Activated CD4-positive, alpha-beta memory T cell treated with anti-CD3 and anti-CD28 coated beads for 36 hours (primary cell): ENCODE measurements at regions not wholly inside any gene's neighbourhood (a gene's known extent, or its start where the extent isn't known, plus 50 kb on each side); places are given as distances from the start of the nearest gene placed in this dataset.
A peak's percentile ranks its signal among the peaks of the same experiment; 100 is the strongest.
"Not testable (repeated sequence)": the region's sequence is repeated elsewhere in the genome, so short reads cannot be mapped to it uniquely, and the experiment has no call there.

Source experiments
- CTCF ChIA-PET: fragments of 350-600 bp; sonication (Branson Sonifier 250); formaldehyde crosslinking; loops from one replicate; lab custom pipeline; 2021; ENCODE audit warnings: antibody characterized with exemption, inconsistent platforms; lab: Charles Lee
- POLR2A ChIA-PET: fragments of 350-600 bp; sonication (Branson Sonifier 250); formaldehyde crosslinking; loops from one replicate; lab custom pipeline; 2021; ENCODE audit warnings: antibody characterized with exemption; lab: Charles Lee
- DNase-seq: peaks from one replicate; pipeline ENCODE4 v3.0.0-alpha.2; 2020
- H3K27ac Mint-ChIP-seq: one replicate; pipeline ENCODE4 v1.8.0; 2021; ENCODE audit warnings: mixed read lengths
- H3K27me3 Mint-ChIP-seq: one replicate; pipeline ENCODE4 v1.8.0; 2021; ENCODE audit warnings: mixed read lengths
- H3K36me3 Mint-ChIP-seq: one replicate; pipeline ENCODE4 v1.8.0; 2021; ENCODE audit warnings: mixed read lengths
- H3K4me1 Mint-ChIP-seq: one replicate; pipeline ENCODE4 v1.8.0; 2021; ENCODE audit warnings: low read depth, mixed read lengths
- H3K4me3 Mint-ChIP-seq: one replicate; pipeline ENCODE4 v1.8.0; 2021; ENCODE audit warnings: mild to moderate bottlenecking, mixed read lengths
- H3K9me3 Mint-ChIP-seq: one replicate; pipeline ENCODE4 v1.8.0; 2021; ENCODE audit warnings: mixed read lengths
- intact Hi-C: fragments of 100-400 bp; cut with micrococcal nuclease; formaldehyde crosslinking; loops from one replicate; pipeline ENCODE4 v1.15.1; 2023

GRCh38 chr2:132068407-132068806 is 93.3 kb downstream of the ANKRD30BL start:
- POLR2A ChIA-PET, H3K27me3 Mint-ChIP-seq, DNase-seq, CTCF ChIA-PET, H3K4me3 Mint-ChIP-seq, H3K36me3 Mint-ChIP-seq, H3K4me1 Mint-ChIP-seq, intact Hi-C loops, H3K27ac Mint-ChIP-seq: not testable (repeated sequence)
- H3K9me3 Mint-ChIP-seq, result peaks cover 11% of the 10 kb centered on the region

GRCh38 chr2:132065391-132065790 is 96.4 kb downstream of the ANKRD30BL start:
- H3K4me1 Mint-ChIP-seq, intact Hi-C loops, H3K27ac Mint-ChIP-seq, CTCF ChIA-PET, POLR2A ChIA-PET, DNase-seq, H3K27me3 Mint-ChIP-seq, H3K4me3 Mint-ChIP-seq, H3K36me3 Mint-ChIP-seq: not testable (repeated sequence)
- H3K9me3 Mint-ChIP-seq, result peaks cover 11% of the 10 kb centered on the region

GRCh38 chr2:132039609-132040236 is 122.0 kb downstream of the ANKRD30BL start:
- H3K9me3 Mint-ChIP-seq, H3K36me3 Mint-ChIP-seq, intact Hi-C loops, DNase-seq, POLR2A ChIA-PET, CTCF ChIA-PET, H3K27ac Mint-ChIP-seq, H3K4me1 Mint-ChIP-seq, H3K4me3 Mint-ChIP-seq: not testable (repeated sequence)
- H3K27me3 Mint-ChIP-seq, result peaks cover 37% of the 10 kb centered on the region

- H3K27ac Mint-ChIP-seq, POLR2A ChIA-PET, H3K4me1 Mint-ChIP-seq, intact Hi-C loops, DNase-seq, CTCF ChIA-PET, H3K36me3 Mint-ChIP-seq, H3K9me3 Mint-ChIP-seq: not testable (repeated sequence)
- Mint-ChIP-seq H3K4me3 (peak overlapping the region; percentile 18), H3K27me3 (peaks cover 35% of the 10 kb centered on the region)
These were observed 122.9 kb downstream of the ANKRD30BL start for GRCh38 chr2:132038883-132039235.

GRCh38 chr2:132038179-132038882 is 123.4 kb downstream of the ANKRD30BL start:
- no peak for DNase-seq
- no peaks in the 10 kb centered on the region for H3K9me3 Mint-ChIP-seq
- H3K27ac Mint-ChIP-seq, result no peak overlapping the region
- peak overlapping the region; percentile 18 for H3K4me3 Mint-ChIP-seq
- intact Hi-C loops, result no loop called here
- POLR2A ChIA-PET, result no interaction called here
- peaks cover 5% of the 10 kb centered on the region for H3K4me1 Mint-ChIP-seq
- H3K27me3 Mint-ChIP-seq, result peaks cover 30% of the 10 kb centered on the region
- CTCF ChIA-PET, result no interaction called here
- no peaks in the 10 kb centered on the region for H3K36me3 Mint-ChIP-seq

GRCh38 chr2:132037527-132038178 is 124.1 kb downstream of the ANKRD30BL start:
- ChIA-PET CTCF (no interaction called here), POLR2A (no interaction called here)
- Mint-ChIP-seq H3K9me3 (no peaks in the 10 kb centered on the region), H3K27ac (no peak overlapping the region), H3K36me3 (no peaks in the 10 kb centered on the region), H3K4me1 (peaks cover 5% of the 10 kb centered on the region), H3K27me3 (peaks cover 27% of the 10 kb centered on the region), H3K4me3 (no peak overlapping the region)
- DNase-seq, result no peak
- intact Hi-C loops, result no loop called here

- ChIA-PET POLR2A (no interaction called here), CTCF (no interaction called here)
- no peak overlapping the region for H3K27ac Mint-ChIP-seq
- no peak overlapping the region for H3K4me3 Mint-ChIP-seq
- no peaks in the 10 kb centered on the region for H3K36me3 Mint-ChIP-seq
- H3K4me1 Mint-ChIP-seq, result peaks cover 5% of the 10 kb centered on the region
- intact Hi-C loops, result no loop called here
- no peak for DNase-seq
- H3K27me3 Mint-ChIP-seq, result peaks cover 19% of the 10 kb centered on the region
- no peaks in the 10 kb centered on the region for H3K9me3 Mint-ChIP-seq
These were observed 127.1 kb downstream of the ANKRD30BL start for GRCh38 chr2:132034646-132035045.

- no peak for DNase-seq
- Mint-ChIP-seq H3K4me3 (no peak overlapping the region), H3K27me3 (peaks cover 14% of the 10 kb centered on the region), H3K9me3 (no peaks in the 10 kb centered on the region), H3K27ac (no peak overlapping the region), H3K36me3 (no peaks in the 10 kb centered on the region), H3K4me1 (peaks cover 5% of the 10 kb centered on the region)
- ChIA-PET POLR2A (no interaction called here), CTCF (no interaction called here)
- intact Hi-C loops, result no loop called here
These were observed 127.8 kb downstream of the ANKRD30BL start for GRCh38 chr2:132033949-132034348.

GRCh38 chr2:132033365-132033764 is 128.4 kb downstream of the ANKRD30BL start:
- no peak for DNase-seq
- peaks cover 11% of the 10 kb centered on the region for H3K27me3 Mint-ChIP-seq
- H3K4me1 Mint-ChIP-seq, result peaks cover 2% of the 10 kb centered on the region
- H3K9me3 Mint-ChIP-seq, result no peaks in the 10 kb centered on the region
- ChIA-PET CTCF (no interaction called here), POLR2A (no interaction called here)
- no peak overlapping the region for H3K4me3 Mint-ChIP-seq
- H3K27ac Mint-ChIP-seq, result no peak overlapping the region
- H3K36me3 Mint-ChIP-seq, result no peaks in the 10 kb centered on the region
- intact Hi-C loops, result no loop called here

- DNase-seq, H3K36me3 Mint-ChIP-seq, H3K4me3 Mint-ChIP-seq, H3K4me1 Mint-ChIP-seq, H3K9me3 Mint-ChIP-seq, intact Hi-C loops, CTCF ChIA-PET, POLR2A ChIA-PET, H3K27ac Mint-ChIP-seq: not testable (repeated sequence)
- H3K27me3 Mint-ChIP-seq, result peaks cover 32% of the 10 kb centered on the region
These were observed 149.7 kb downstream of the ANKRD30BL start for GRCh38 chr2:132012046-132012445.

GRCh38 chr2:132009874-132010521 is 151.8 kb downstream of the ANKRD30BL start:
- CTCF ChIA-PET, result no interaction called here
- intact Hi-C loops, result no loop called here

GRCh38 chr2:132009177-132009873 is 152.4 kb downstream of the ANKRD30BL start:
- Mint-ChIP-seq H3K9me3 (peaks cover 7% of the 10 kb centered on the region), H3K27ac (no peak overlapping the region), H3K4me1 (no peaks in the 10 kb centered on the region), H3K4me3 (no peak overlapping the region), H3K36me3 (peaks cover 1% of the 10 kb centered on the region), H3K27me3 (peaks cover 38% of the 10 kb centered on the region)
- CTCF ChIA-PET, result no interaction called here
- DNase-seq, result no peak
- POLR2A ChIA-PET, result no interaction called here
- intact Hi-C loops, result no loop called here

More at GRCh38 chr2:132009874-132010521, 151.8 kb downstream of the ANKRD30BL start:
- peaks cover 1% of the 10 kb centered on the region for H3K36me3 Mint-ChIP-seq
- H3K9me3 Mint-ChIP-seq, result peaks cover 7% of the 10 kb centered on the region
- DNase-seq, result no peak
- H3K4me1 Mint-ChIP-seq, result no peaks in the 10 kb centered on the region
- no peak overlapping the region for H3K4me3 Mint-ChIP-seq
- peaks cover 38% of the 10 kb centered on the region for H3K27me3 Mint-ChIP-seq
- POLR2A ChIA-PET, result no interaction called here
- H3K27ac Mint-ChIP-seq, result no peak overlapping the region
